H1 (cell line): ENCODE measurements at regions not wholly inside any gene's neighbourhood (a gene's known extent, or its start where the extent isn't known, plus 50 kb on each side); places are given as distances from the start of the nearest gene placed in this dataset.
"Not testable (repeated sequence)": the region's sequence is repeated elsewhere in the genome, so short reads cannot be mapped to it uniquely, and the experiment has no call there.

Source experiments
- CTCF ChIA-PET: fragments of 300-600 bp; sonication (Branson Sonifier 250); formaldehyde crosslinking; loops from one replicate; lab custom pipeline; 2021; ENCODE audit not compliant: partially characterized antibody; lab: Charles Lee
- POLR2A ChIA-PET: fragments of 300-600 bp; sonication (Branson Sonifier 250); formaldehyde crosslinking; loops from one replicate; lab custom pipeline; 2021; ENCODE audit warnings: inconsistent platforms; ENCODE audit not compliant: partially characterized antibody; lab: Charles Lee
- DNase-seq, 2 experiments: peaks; one replicate each; pipeline versions ENCODE4 v3.0.0 to v3.0.0-alpha.2; 2010 to 2022; ENCODE audit warnings: low spot score in 2 of 2, low read depth in 1 of 2, mixed read lengths in 1 of 2
- FAIRE-seq: peaks from 2 replicates; lab custom pipeline; 2011; peaks lifted over from hg19 to GRCh38; lab: Jason Lieb, UNC
- H2AFZ ChIP-seq: 2 replicates; pipeline ENCODE4 v1.8.1; 2012; ENCODE audit warnings: low read length, inconsistent platforms
- H2AK5ac ChIP-seq: 2 replicates; pipeline ENCODE4 v1.6.1; 2013; ENCODE audit warnings: low read depth, low read length
- H2BK120ac ChIP-seq: replicated peaks from 2 replicates; pipeline ENCODE3; 2013; ENCODE audit warnings: low read depth, low read length, inconsistent platforms
- H2BK12ac ChIP-seq: 2 replicates; pipeline ENCODE4 v1.6.1; 2013; ENCODE audit warnings: low read depth, low read length
- H2BK15ac ChIP-seq: 2 replicates; pipeline ENCODE4 v1.6.1; 2013; ENCODE audit warnings: low read length
- H2BK20ac ChIP-seq: 2 replicates; pipeline ENCODE4 v1.6.1; 2013; ENCODE audit warnings: low read length
- H2BK5ac ChIP-seq: 2 replicates; pipeline ENCODE4 v1.6.1; 2013; ENCODE audit warnings: low read depth, low read length
- H3K14ac ChIP-seq: 2 replicates; pipeline ENCODE4 v1.6.1; 2013; ENCODE audit warnings: inconsistent platforms; ENCODE audit not compliant: insufficient read length
- H3K18ac ChIP-seq: 2 replicates; pipeline ENCODE4 v1.6.1; 2013; ENCODE audit warnings: low read length; ENCODE audit errors: extremely low read depth
- H3K23ac ChIP-seq: 2 replicates; pipeline ENCODE4 v1.6.1; 2013; ENCODE audit warnings: inconsistent platforms; ENCODE audit not compliant: insufficient read length
- H3K23me2 ChIP-seq: 2 replicates; pipeline ENCODE4 v1.6.1; 2013; ENCODE audit warnings: low read depth, low read length
- H3K27ac ChIP-seq: 2 replicates; pipeline ENCODE4 v1.6.1; 2011; ENCODE audit warnings: low read depth, low read length, inconsistent platforms
- H3K27me3 ChIP-seq, 4 experiments: replicated peaks in 1 of 4; 1 replicate in 1 of 4; 2 replicates in 3 of 4; pipeline versions ENCODE4 v1.6.1 to v1.8.1; 2011 to 2013; ENCODE audit warnings: low read length in 3 of 4, mild to moderate bottlenecking in 3 of 4, inconsistent platforms in 2 of 4, mixed read lengths in 2 of 4, moderate library complexity in 1 of 4; ENCODE audit not compliant: control insufficient read depth in 3 of 4, insufficient read depth in 3 of 4; ENCODE audit errors: extremely low read depth in 1 of 4
- H3K36me3 ChIP-seq, 4 experiments: 2 replicates each; pipeline versions ENCODE4 v1.6.1 to v1.8.1; 2011 to 2013; ENCODE audit warnings: mild to moderate bottlenecking in 4 of 4, low read length in 3 of 4, moderate library complexity in 2 of 4, control low read depth in 1 of 4, inconsistent platforms in 1 of 4; ENCODE audit not compliant: insufficient read depth in 4 of 4, control insufficient read depth in 2 of 4
- H3K4ac ChIP-seq: replicated peaks from 2 replicates; pipeline ENCODE3; 2013; ENCODE audit warnings: low read length, low read depth, mixed read lengths, inconsistent platforms; ENCODE audit not compliant: insufficient read length
- H3K4me1 ChIP-seq, 4 experiments: replicated peaks in 1 of 4; 1 replicate in 1 of 4; 2 replicates in 3 of 4; pipeline versions ENCODE4 v1.6.1 to v1.8.1; 2011 to 2013; ENCODE audit warnings: low read length in 3 of 4, inconsistent platforms in 2 of 4, mixed read lengths in 1 of 4; ENCODE audit not compliant: insufficient read depth in 4 of 4, control insufficient read depth in 3 of 4
- H3K4me2 ChIP-seq, 2 experiments: 2 replicates each; pipeline versions ENCODE4 v1.6.1 to v1.8.1; 2011 to 2013; ENCODE audit warnings: low read depth in 2 of 2, low read length in 2 of 2, control low read depth in 1 of 2, inconsistent platforms in 1 of 2, mild to moderate bottlenecking in 1 of 2; ENCODE audit not compliant: insufficient read depth in 1 of 2
- H3K4me3 ChIP-seq, 4 experiments: fragments of 200-600, 300-600 bp in 1 of 4; sonication (generic), shearing (Covaris generic), sonication (Bioruptor Twin) in 1 of 4; 2 replicates each; pipeline versions ENCODE4 v1.5.1 to v1.8.1; 2011 to 2016; ENCODE audit warnings: low read length in 4 of 4, low read depth in 3 of 4, control low read depth in 2 of 4, inconsistent platforms in 2 of 4, mild to moderate bottlenecking in 2 of 4, mixed read lengths in 1 of 4, moderate library complexity in 1 of 4; ENCODE audit not compliant: insufficient read depth in 2 of 4; ENCODE audit errors: extremely low read depth in 1 of 4
- H3K56ac ChIP-seq: replicated peaks from 2 replicates; pipeline ENCODE3; 2013; ENCODE audit warnings: low read depth, mild to moderate bottlenecking, mixed read lengths, low read length, inconsistent platforms; ENCODE audit not compliant: insufficient read length
- H3K79me1 ChIP-seq: 2 replicates; pipeline ENCODE4 v1.6.1; 2013; ENCODE audit warnings: low read depth, low read length, control low read depth
- H3K79me2 ChIP-seq, 2 experiments: 2 replicates each; pipeline versions ENCODE4 v1.6.1 to v1.8.1; 2012 to 2013; ENCODE audit warnings: low read length in 2 of 2, mild to moderate bottlenecking in 2 of 2, inconsistent platforms in 1 of 2; ENCODE audit not compliant: insufficient read depth in 2 of 2, control insufficient read depth in 1 of 2
- H3K9ac ChIP-seq, 4 experiments: replicated peaks in 1 of 4; 1 replicate in 1 of 4; 2 replicates in 3 of 4; pipeline versions ENCODE4 v1.6.1 to v1.8.1; 2011 to 2013; ENCODE audit warnings: low read depth in 3 of 4, low read length in 3 of 4, control low read depth in 2 of 4, mild to moderate bottlenecking in 2 of 4, moderate library complexity in 2 of 4, inconsistent platforms in 1 of 4; ENCODE audit errors: extremely low read depth in 1 of 4
- H3K9me3 ChIP-seq, 2 experiments: 2 replicates each; pipeline versions ENCODE4 v1.6.1 to v1.8.1; 2012 to 2013; ENCODE audit warnings: mild to moderate bottlenecking in 2 of 2, moderate library complexity in 2 of 2, control low read depth in 1 of 2, inconsistent platforms in 1 of 2, low read depth in 1 of 2, low read length in 1 of 2, mixed read lengths in 1 of 2; ENCODE audit not compliant: insufficient read depth in 2 of 2
- H4K20me1 ChIP-seq, 2 experiments: replicated peaks in 1 of 2; 2 replicates each; pipeline versions ENCODE3 to v1.8.1; 2011 to 2013; ENCODE audit warnings: inconsistent platforms in 2 of 2, low read length in 2 of 2, mild to moderate bottlenecking in 1 of 2; ENCODE audit not compliant: insufficient read depth in 2 of 2, control insufficient read depth in 1 of 2
- H4K5ac ChIP-seq: 2 replicates; pipeline ENCODE4 v1.6.1; 2013; ENCODE audit warnings: low read length, low read depth, mixed read lengths, inconsistent platforms; ENCODE audit not compliant: insufficient read length
- H4K8ac ChIP-seq: 2 replicates; pipeline ENCODE4 v1.8.0; 2013; ENCODE audit warnings: mild to moderate bottlenecking, moderate library complexity, low read length, inconsistent platforms; ENCODE audit not compliant: insufficient read depth; ENCODE audit errors: extremely low read depth
- H4K91ac ChIP-seq: replicated peaks from 2 replicates; pipeline ENCODE3; 2013; ENCODE audit warnings: low read length, mixed read lengths, inconsistent platforms; ENCODE audit not compliant: insufficient read length
- WGBS, 2 experiments: shearing (Covaris generic) in 1 of 2; methylation state at CpG; one replicate each; pipeline versions ENCODE4 v1.1.6 to v1.1.7; 2013 to 2015; ENCODE audit warnings: low lambda C conversion rate in 2 of 2, mixed read lengths in 2 of 2, inconsistent platforms in 1 of 2, low coverage in 1 of 2, missing lambda C conversion rate in 1 of 2; ENCODE audit not compliant: insufficient replicate concordance in 2 of 2, insufficient coverage in 1 of 2, insufficient read length in 1 of 2; ENCODE audit errors: extremely low coverage in 1 of 2, missing lambda C conversion rate in 1 of 2; 5-methylcytosine and 5-hydroxymethylcytosine counted together

GRCh38 chr3:70675810-70676209, 363.4 kb upstream of the MDFIC2 start:
- H2BK12ac ChIP-seq, H4K8ac ChIP-seq, H3K56ac ChIP-seq, H3K27me3 ChIP-seq, H4K20me1 ChIP-seq, H3K4me3 ChIP-seq, H2BK5ac ChIP-seq, H2AFZ ChIP-seq, H3K9me3 ChIP-seq, H3K14ac ChIP-seq, H3K27ac ChIP-seq, H3K79me1 ChIP-seq, H2AK5ac ChIP-seq, H3K18ac ChIP-seq, H3K23ac ChIP-seq, H2BK20ac ChIP-seq, H3K4me1 ChIP-seq, H2BK15ac ChIP-seq, H3K4ac ChIP-seq, H3K23me2 ChIP-seq, H3K4me2 ChIP-seq, H4K91ac ChIP-seq, H3K79me2 ChIP-seq, H4K5ac ChIP-seq, H2BK120ac ChIP-seq, POLR2A ChIA-PET, FAIRE-seq, DNase-seq, H3K9ac ChIP-seq, H3K36me3 ChIP-seq: not testable (repeated sequence)
- CTCF ChIA-PET, result interaction anchor here (0.6 to 2.1 kb wide), 2 partner anchors 125 to 585 kb away, joined by 3 to 6 read pairs; no protein-coding TSS in a partner anchor
- WGBS, 2 experiments, result 94% methylated on average over 3 of the region's 3 CpGs; no CpG with 5 or more reads in 1 of the 2 experiments
